ENCODE measurements at regions not wholly inside any gene's neighbourhood (a gene's known extent, or its start where the extent isn't known, plus 50 kb on each side); places are given as distances from the start of the nearest gene placed in this dataset.

GRCh38 chrX:20527041-20527440 lies 260.3 kb upstream of the RPS6KA3 start:
- peaks cover 20% of the 10 kb centered on the region for H3K4me1 Mint-ChIP-seq (ENCODE audit: low read depth)
- H3K27me3 Mint-ChIP-seq (ENCODE audit: low read depth), result peaks cover 17% of the 10 kb centered on the region
- no peaks in the 10 kb centered on the region for H3K9me3 Mint-ChIP-seq (ENCODE audit: insufficient read depth)
- DNase-seq (no peak), ATAC-seq (no peak)
- ChIA-PET CTCF (interaction anchor here (1.0 to 4.1 kb wide), 6 partner anchors 10 to 1219 kb away, joined by 3 to 26 read pairs (median 4); no protein-coding TSS in a partner anchor), POLR2A (no interaction called here)
- no peak overlapping the region for H3K4me3 Mint-ChIP-seq
- no peak overlapping the region for H3K27ac Mint-ChIP-seq
- no peaks in the 10 kb centered on the region for H3K36me3 Mint-ChIP-seq (ENCODE audit: low read depth)

- Mint-ChIP-seq H3K4me1 (ENCODE audit: low read depth) (peaks cover 17% of the 10 kb centered on the region), H3K36me3 (ENCODE audit: low read depth) (no peaks in the 10 kb centered on the region), H3K27ac (peak overlapping the region; percentile 67), H3K4me3 (peak overlapping the region; percentile 16), H3K27me3 (ENCODE audit: low read depth) (peaks cover 13% of the 10 kb centered on the region), H3K9me3 (ENCODE audit: insufficient read depth) (no peaks in the 10 kb centered on the region)
- ATAC-seq (peak; percentile 86), DNase-seq (peak; percentile 59)
- POLR2A ChIA-PET, result no interaction called here
- CTCF ChIA-PET, result no interaction called here
Measured at GRCh38 chrX:20523626-20524312, 257.1 kb upstream of the RPS6KA3 start.

DNA sequence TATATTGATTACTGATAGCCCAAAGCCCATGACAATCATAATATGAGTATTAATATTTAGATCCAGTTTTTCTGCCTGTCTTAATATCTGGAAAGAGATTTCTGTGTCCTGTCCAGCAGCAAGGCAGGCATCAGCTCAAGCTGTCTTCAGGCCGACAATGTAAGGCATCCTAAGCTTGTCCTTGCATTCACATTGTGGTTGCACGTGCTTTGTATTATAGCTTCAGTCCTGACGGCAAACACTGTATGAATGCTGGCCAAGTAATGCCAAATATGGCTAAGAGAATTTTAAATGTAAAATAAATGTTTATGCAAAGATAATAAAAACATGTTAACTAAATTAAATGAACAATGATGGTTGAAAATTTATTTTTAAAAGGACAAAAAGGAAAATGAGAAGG lies 255.7 kb upstream of the RPS6KA3 start:
- ChIA-PET POLR2A (no interaction called here), CTCF (interaction anchor here (0.8 to 0.9 kb wide), 2 partner anchors 9 to 77 kb away, joined by 3 read pairs; no protein-coding TSS in a partner anchor)
- peaks cover 4% of the 10 kb centered on the region for H3K27me3 Mint-ChIP-seq (ENCODE audit: low read depth)
- H3K36me3 Mint-ChIP-seq (ENCODE audit: low read depth), result no peaks in the 10 kb centered on the region
- no peak overlapping the region for H3K27ac Mint-ChIP-seq
- H3K4me1 Mint-ChIP-seq (ENCODE audit: low read depth), result peaks cover 21% of the 10 kb centered on the region
- no peaks in the 10 kb centered on the region for H3K9me3 Mint-ChIP-seq (ENCODE audit: insufficient read depth)
- no peak for ATAC-seq
- no peak overlapping the region for H3K4me3 Mint-ChIP-seq
- no peak for DNase-seq

- ATAC-seq (no peak), DNase-seq (no peak)
- Mint-ChIP-seq H3K4me3 (no peak overlapping the region), H3K36me3 (ENCODE audit: low read depth) (peaks cover 2% of the 10 kb centered on the region), H3K27ac (no peak overlapping the region), H3K4me1 (ENCODE audit: low read depth) (peaks cover 30% of the 10 kb centered on the region), H3K27me3 (ENCODE audit: low read depth) (peaks cover 4% of the 10 kb centered on the region), H3K9me3 (ENCODE audit: insufficient read depth) (no peaks in the 10 kb centered on the region)
- ChIA-PET CTCF (no interaction called here), POLR2A (no interaction called here)
Measured at GRCh38 chrX:20521222-20521621, 254.5 kb upstream of the RPS6KA3 start.

DNA sequence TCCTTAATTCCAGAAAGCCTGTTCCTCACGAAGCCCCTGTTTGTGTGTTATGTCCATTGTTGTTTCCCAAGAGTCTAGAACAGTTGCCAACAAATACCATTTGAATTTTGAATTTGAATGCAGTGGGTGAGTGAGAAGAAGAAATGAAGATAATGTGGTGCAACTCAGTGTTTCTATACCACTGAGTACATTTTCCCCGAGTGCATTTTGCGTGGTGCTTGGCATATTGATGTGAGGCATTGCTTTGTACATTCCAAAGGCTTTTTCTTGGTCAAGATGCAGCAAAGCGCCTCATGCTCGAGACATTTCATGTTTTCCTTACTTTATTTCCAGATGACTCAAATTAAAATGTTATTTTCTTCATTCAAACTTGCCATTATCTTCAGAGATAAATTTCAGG lies 253.1 kb upstream of the RPS6KA3 start:
- Mint-ChIP-seq H3K27ac (no peak overlapping the region), H3K9me3 (ENCODE audit: insufficient read depth) (peaks cover 3% of the 10 kb centered on the region), H3K36me3 (ENCODE audit: low read depth) (peaks cover 10% of the 10 kb centered on the region), H3K4me1 (ENCODE audit: low read depth) (peaks cover 44% of the 10 kb centered on the region), H3K4me3 (no peak overlapping the region), H3K27me3 (ENCODE audit: low read depth) (peaks cover 4% of the 10 kb centered on the region)
- ATAC-seq (no peak), DNase-seq (no peak)
- POLR2A ChIA-PET, result no interaction called here
- CTCF ChIA-PET, result no interaction called here

DNA sequence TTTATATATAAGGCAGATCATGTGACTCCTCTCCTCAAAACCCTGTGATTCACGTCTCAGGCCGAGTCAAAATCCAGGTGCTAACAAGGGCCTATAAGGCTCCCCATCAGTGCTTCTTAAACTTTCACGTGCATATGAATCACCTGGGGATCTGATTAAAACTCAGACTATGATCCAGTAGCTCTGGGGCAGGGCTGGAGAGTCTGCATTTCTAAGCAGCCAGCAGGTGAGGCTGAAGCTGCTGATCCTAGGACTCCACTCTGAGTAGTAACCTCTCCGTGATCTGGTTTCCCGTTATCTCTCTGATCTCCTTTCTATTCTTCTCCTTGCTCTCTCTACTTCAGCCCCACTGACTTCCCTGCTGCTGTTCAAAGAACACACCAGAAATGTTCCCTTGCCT lies 252.4 kb upstream of the RPS6KA3 start:
- Mint-ChIP-seq H3K36me3 (ENCODE audit: low read depth) (peaks cover 14% of the 10 kb centered on the region), H3K9me3 (ENCODE audit: insufficient read depth) (peaks cover 4% of the 10 kb centered on the region), H3K4me3 (no peak overlapping the region), H3K4me1 (ENCODE audit: low read depth) (peaks cover 45% of the 10 kb centered on the region), H3K27me3 (ENCODE audit: low read depth) (peaks cover 4% of the 10 kb centered on the region), H3K27ac (peak overlapping the region; percentile 65)
- ChIA-PET POLR2A (no interaction called here), CTCF (no interaction called here)
- ATAC-seq (no peak), DNase-seq (no peak)

- DNase-seq (no peak), ATAC-seq (no peak)
- H3K27me3 Mint-ChIP-seq (ENCODE audit: low read depth), result peaks cover 4% of the 10 kb centered on the region
- H3K9me3 Mint-ChIP-seq (ENCODE audit: insufficient read depth), result peaks cover 10% of the 10 kb centered on the region
- ChIA-PET CTCF (interaction anchor here (1.6 to 3.1 kb wide), 3 partner anchors 11 to 264 kb away, joined by 4 to 26 read pairs (median 8); no protein-coding TSS in a partner anchor), POLR2A (no interaction called here)
- H3K4me1 Mint-ChIP-seq (ENCODE audit: low read depth), result peaks cover 40% of the 10 kb centered on the region
- no peak overlapping the region for H3K27ac Mint-ChIP-seq
- peaks cover 20% of the 10 kb centered on the region for H3K36me3 Mint-ChIP-seq (ENCODE audit: low read depth)
- no peak overlapping the region for H3K4me3 Mint-ChIP-seq
Measured at GRCh38 chrX:20517565-20517964, 250.9 kb upstream of the RPS6KA3 start.

DNA sequence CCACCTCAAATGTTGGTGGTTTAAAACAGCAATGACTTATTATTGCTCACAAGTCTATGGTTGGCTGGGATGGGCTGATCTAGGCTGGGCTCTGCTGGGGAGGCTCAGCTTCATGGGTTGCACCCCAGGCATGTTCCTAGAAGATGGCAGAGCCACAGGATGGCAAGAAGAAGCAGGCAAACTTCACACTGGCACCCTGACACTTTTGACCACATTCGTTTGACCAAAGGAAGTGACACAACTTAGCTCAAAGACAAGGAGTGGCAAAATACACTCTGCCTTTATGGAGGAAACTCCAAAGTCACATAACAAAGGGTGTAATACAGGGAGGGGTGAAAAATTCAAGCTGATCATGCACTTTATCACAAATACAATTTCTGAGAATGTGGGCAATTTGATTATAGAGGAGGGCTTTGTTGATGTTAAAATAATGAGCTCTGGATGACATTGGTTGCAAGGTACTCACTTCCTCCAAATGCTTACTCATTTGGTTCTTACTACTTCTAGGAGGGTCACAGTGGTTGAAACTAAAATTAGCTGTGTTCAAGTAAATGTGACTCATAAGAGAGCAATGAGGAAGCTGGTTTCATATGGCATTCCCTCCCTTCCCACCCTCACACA lies 249.2 kb upstream of the RPS6KA3 start:
- Mint-ChIP-seq H3K36me3 (ENCODE audit: low read depth) (peaks cover 20% of the 10 kb centered on the region), H3K9me3 (ENCODE audit: insufficient read depth) (peaks cover 15% of the 10 kb centered on the region), H3K4me1 (ENCODE audit: low read depth) (peaks cover 43% of the 10 kb centered on the region), H3K27ac (peak overlapping the region; percentile 93), H3K4me3 (peak overlapping the region; percentile 40), H3K27me3 (ENCODE audit: low read depth) (peaks cover 4% of the 10 kb centered on the region)
- peak; percentile 92 for ATAC-seq
- ChIA-PET POLR2A (interaction anchor here (0.7 kb wide), 1 partner anchor 63 kb away, joined by 3 read pairs; no protein-coding TSS in a partner anchor), CTCF (interaction anchor here (0.9 to 3.1 kb wide), 7 partner anchors 13 to 264 kb away, joined by 3 to 26 read pairs (median 3); no protein-coding TSS in a partner anchor)
- peak; percentile 43 for DNase-seq

DNA sequence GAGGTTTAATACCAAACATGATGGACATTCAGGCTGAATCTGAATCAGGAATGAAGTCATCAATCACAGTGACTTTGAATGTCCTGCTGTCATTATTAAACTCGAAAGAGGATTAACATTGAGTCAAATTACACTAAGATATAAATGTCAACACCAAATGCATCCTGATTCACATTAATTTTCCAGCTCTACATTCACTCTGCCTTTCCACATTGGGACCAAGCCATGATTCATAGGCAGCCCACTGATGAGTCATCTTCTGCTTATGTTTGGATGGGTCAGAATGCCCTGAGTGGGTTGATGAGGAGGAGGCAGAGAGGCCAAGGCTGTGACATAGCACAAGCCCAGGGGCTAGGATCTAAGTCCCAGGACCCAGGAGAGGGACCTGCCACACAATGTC lies 247.6 kb upstream of the RPS6KA3 start:
- POLR2A ChIA-PET, result no interaction called here

GRCh38 chrX:20513185-20513584 lies 246.5 kb upstream of the RPS6KA3 start:
- DNase-seq (no peak), ATAC-seq (no peak)
- CTCF ChIA-PET, result no interaction called here
- Mint-ChIP-seq H3K27me3 (ENCODE audit: low read depth) (peaks cover 8% of the 10 kb centered on the region), H3K4me1 (ENCODE audit: low read depth) (peaks cover 39% of the 10 kb centered on the region), H3K4me3 (no peak overlapping the region), H3K36me3 (ENCODE audit: low read depth) (peaks cover 20% of the 10 kb centered on the region), H3K27ac (no peak overlapping the region), H3K9me3 (ENCODE audit: insufficient read depth) (peaks cover 15% of the 10 kb centered on the region)
- POLR2A ChIA-PET, result no interaction called here

More for the DNA sequence above, 247.6 kb upstream of the RPS6KA3 start:
- Mint-ChIP-seq H3K27me3 (ENCODE audit: low read depth) (peaks cover 1% of the 10 kb centered on the region), H3K9me3 (ENCODE audit: insufficient read depth) (peaks cover 15% of the 10 kb centered on the region), H3K36me3 (ENCODE audit: low read depth) (peaks cover 20% of the 10 kb centered on the region), H3K4me3 (no peak overlapping the region), H3K4me1 (ENCODE audit: low read depth) (peaks cover 43% of the 10 kb centered on the region), H3K27ac (no peak overlapping the region)
- CTCF ChIA-PET, result no interaction called here
- DNase-seq (no peak), ATAC-seq (no peak)

- no peak for DNase-seq
- POLR2A ChIA-PET, result no interaction called here
- CTCF ChIA-PET, result no interaction called here
Measured at GRCh38 chrX:20511792-20512191, 245.1 kb upstream of the RPS6KA3 start.

DNA sequence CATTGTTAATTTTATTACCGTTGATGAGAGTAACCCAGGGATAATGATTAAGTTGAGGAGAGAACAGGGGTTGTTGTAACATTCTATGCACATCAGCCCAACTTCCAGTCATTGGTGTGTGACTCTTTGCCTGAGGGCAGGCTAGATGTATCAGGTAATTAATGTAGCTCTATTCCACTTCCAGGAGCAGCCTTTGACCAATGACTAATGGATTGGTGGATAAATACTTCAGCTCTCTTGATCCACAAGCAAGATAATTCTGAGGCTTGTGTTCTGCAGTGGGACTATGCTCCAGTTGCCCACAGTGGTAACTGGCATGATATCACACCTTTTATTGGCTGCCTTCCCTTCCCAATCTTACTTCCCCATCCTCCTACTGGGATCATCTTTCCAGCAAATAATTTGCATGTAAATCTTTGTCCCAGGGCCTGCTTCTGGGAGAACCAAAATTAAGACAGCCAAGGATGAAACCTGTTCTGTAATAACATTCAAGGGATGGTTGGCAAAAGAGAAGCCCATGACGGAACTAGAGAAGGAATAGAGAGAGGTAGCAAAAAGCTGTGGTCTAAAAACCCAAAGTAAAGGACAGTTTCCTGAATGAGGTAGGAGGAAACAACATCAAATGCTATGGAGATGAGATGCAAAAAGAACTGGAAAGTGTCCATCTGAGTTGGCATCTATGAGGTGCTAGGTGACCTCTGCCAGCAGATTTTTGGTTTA lies 241.4 kb upstream of the RPS6KA3 start:
- Mint-ChIP-seq H3K4me1 (ENCODE audit: low read depth) (peaks cover 3% of the 10 kb centered on the region), H3K9me3 (ENCODE audit: insufficient read depth) (peaks cover 5% of the 10 kb centered on the region), H3K36me3 (ENCODE audit: low read depth) (no peaks in the 10 kb centered on the region), H3K27ac (no peak overlapping the region), H3K27me3 (ENCODE audit: low read depth) (peaks cover 15% of the 10 kb centered on the region), H3K4me3 (no peak overlapping the region)
- no peak for ATAC-seq
- CTCF ChIA-PET, result interaction anchor here (1.0 kb wide), 2 partner anchors 19 to 25 kb away, joined by 3 read pairs; no protein-coding TSS in a partner anchor
- POLR2A ChIA-PET, result no interaction called here
- no peak for DNase-seq

More at GRCh38 chrX:20511792-20512191, 245.1 kb upstream of the RPS6KA3 start:
- Mint-ChIP-seq H3K4me1 (ENCODE audit: low read depth) (peaks cover 32% of the 10 kb centered on the region), H3K36me3 (ENCODE audit: low read depth) (peaks cover 18% of the 10 kb centered on the region), H3K27me3 (ENCODE audit: low read depth) (peaks cover 11% of the 10 kb centered on the region), H3K4me3 (no peak overlapping the region), H3K27ac (no peak overlapping the region), H3K9me3 (ENCODE audit: insufficient read depth) (peaks cover 15% of the 10 kb centered on the region)
- no peak for ATAC-seq

Data from activated CD8-positive, alpha-beta T cell treated with anti-CD3 and anti-CD28 coated beads, Interleukin-2, amount 10 ng/mL, durations not matched to agents 7 days and 5 days (primary cell).